ENCODE measurements at regions not wholly inside any gene's neighbourhood (a gene's known extent, or its start where the extent isn't known, plus 50 kb on each side); places are given as distances from the start of the nearest gene placed in this dataset.
"Not testable (repeated sequence)": the region's sequence is repeated elsewhere in the genome, so short reads cannot be mapped to it uniquely, and the experiment has no call there.

GRCh38 chr13:26883613-26884257 is 123.1 kb upstream of the GPR12 start:
- no peak for DNase-seq

GRCh38 chr13:26882731-26883130 is 122.1 kb upstream of the GPR12 start:
- DNase-seq: no peak

- peak; percentile 65 for DNase-seq
Observed at GRCh38 chr13:26881154-26881553, 120.6 kb upstream of the GPR12 start.

- DNase-seq: no peak
Observed at GRCh38 chr13:26880735-26881134, 120.1 kb upstream of the GPR12 start.

GRCh38 chr13:26878438-26878837 is 117.9 kb upstream of the GPR12 start:
- no peak for DNase-seq

- DNase-seq: no peak
Observed at GRCh38 chr13:26873386-26873698, 112.8 kb upstream of the GPR12 start.

- peak; percentile 60 for DNase-seq
Observed at GRCh38 chr13:26872525-26873385, 112.2 kb upstream of the GPR12 start.

- DNase-seq: no peak
Observed at GRCh38 chr13:26867451-26868091, 107.0 kb upstream of the GPR12 start.

- DNase-seq: no peak
Observed at GRCh38 chr13:26864576-26864975, 104.0 kb upstream of the GPR12 start.

- no peak for DNase-seq
Observed at GRCh38 chr13:26861941-26862340, 101.4 kb upstream of the GPR12 start.

GRCh38 chr13:26855921-26856320 is 95.3 kb upstream of the GPR12 start:
- no peak for DNase-seq

- no peak for DNase-seq
Observed at GRCh38 chr13:26855071-26855470, 94.5 kb upstream of the GPR12 start.

- DNase-seq: no peak
Observed at GRCh38 chr13:26853323-26853722, 92.7 kb upstream of the GPR12 start.

- no peak for DNase-seq
Observed at GRCh38 chr13:26847281-26847680, 86.7 kb upstream of the GPR12 start.

- DNase-seq: not testable (repeated sequence)
Observed at GRCh38 chr13:26845063-26845462, 84.5 kb upstream of the GPR12 start.

- peak; percentile 54 for DNase-seq
Observed at GRCh38 chr13:26839682-26840081, 79.1 kb upstream of the GPR12 start.

GRCh38 chr13:26838821-26839220 is 78.2 kb upstream of the GPR12 start:
- DNase-seq: no peak

GRCh38 chr13:26837997-26838396 is 77.4 kb upstream of the GPR12 start:
- DNase-seq: no peak

GRCh38 chr13:26837102-26837501 is 76.5 kb upstream of the GPR12 start:
- DNase-seq: no peak

GRCh38 chr13:26836626-26837025 is 76.0 kb upstream of the GPR12 start:
- DNase-seq: no peak

GRCh38 chr13:26834646-26835045 is 74.1 kb upstream of the GPR12 start:
- no peak for DNase-seq

- peak; percentile 1 for DNase-seq
Observed at GRCh38 chr13:26831336-26831908, 70.8 kb upstream of the GPR12 start.

GRCh38 chr13:26829716-26830115 is 69.1 kb upstream of the GPR12 start:
- DNase-seq: no peak

GRCh38 chr13:26824581-26824980 is 64.0 kb upstream of the GPR12 start:
- DNase-seq: no peak
